HEK293 (cell line): ENCODE measurements at regions not wholly inside any gene's neighbourhood (a gene's known extent, or its start where the extent isn't known, plus 50 kb on each side); places are given as distances from the start of the nearest gene placed in this dataset.

Source experiments
- BCL11A ChIP-seq: fragments of 450-650 bp; formaldehyde crosslinking; IDR thresholded peaks from 2 replicates; pipeline ENCODE4 v1.5.1; 2016; ENCODE audit warnings: low read depth, missing biosample characterization, missing genetic modification characterization
- GLI4 ChIP-seq: fragments of 450-650 bp; formaldehyde crosslinking; IDR thresholded peaks from 2 replicates; pipeline ENCODE4 v1.5.1; 2016; ENCODE audit warnings: missing biosample characterization, missing genetic modification characterization
- SP3 ChIP-seq: fragments of 450-650 bp; formaldehyde crosslinking; IDR thresholded peaks from 2 replicates; pipeline ENCODE4 v1.5.1; 2016; ENCODE audit warnings: missing biosample characterization, missing genetic modification characterization
- ZBTB11 ChIP-seq: fragments of 450-650 bp; formaldehyde crosslinking; conservative IDR thresholded peaks from 2 replicates; pipeline ENCODE4 v1.5.1; 2016; ENCODE audit warnings: low read depth, missing biosample characterization, missing genetic modification characterization
- ZBTB8A ChIP-seq: fragments of 450-650 bp; formaldehyde crosslinking; IDR thresholded peaks from 2 replicates; pipeline ENCODE4 v1.5.1; 2016; ENCODE audit warnings: missing biosample characterization, missing genetic modification characterization
- ZIC2 ChIP-seq: fragments of 450-650 bp; formaldehyde crosslinking; IDR thresholded peaks from 2 replicates; pipeline ENCODE4 v1.5.1; 2016; ENCODE audit warnings: missing biosample characterization, missing genetic modification characterization
- ZNF426 ChIP-seq: fragments of 450-650 bp; formaldehyde crosslinking; IDR thresholded peaks from 2 replicates; pipeline ENCODE4 v1.5.1; 2017; ENCODE audit warnings: missing biosample characterization, missing genetic modification characterization, mild to moderate bottlenecking, inconsistent platforms, moderate library complexity
- ZNF560 ChIP-seq: fragments of 450-650 bp; formaldehyde crosslinking; IDR thresholded peaks from 2 replicates; pipeline ENCODE4 v1.5.1; 2017; ENCODE audit warnings: missing biosample characterization, missing genetic modification characterization, borderline replicate concordance
- ZNF621 ChIP-seq: fragments of 450-650 bp; formaldehyde crosslinking; IDR thresholded peaks from 2 replicates; pipeline ENCODE4 v1.5.1; 2017; ENCODE audit warnings: missing biosample characterization, missing genetic modification characterization
- ZNF660 ChIP-seq: fragments of 450-650 bp; IDR thresholded peaks from 2 replicates; pipeline ENCODE4 v1.5.1; 2018; ENCODE audit warnings: missing biosample characterization, mild to moderate bottlenecking, missing genetic modification characterization
- ZNF747 ChIP-seq: fragments of 450-650 bp; formaldehyde crosslinking; IDR thresholded peaks from 2 replicates; pipeline ENCODE4 v1.5.1; 2016; ENCODE audit warnings: missing biosample characterization, missing genetic modification characterization
- TF ChIP-seq, protein P1 (sequence below): fragments of 450-650 bp; formaldehyde crosslinking; IDR thresholded peaks from 2 replicates; pipeline ENCODE4 v1.5.1; 2016; ENCODE audit warnings: missing biosample characterization, missing genetic modification characterization

- no peak for TF ChIP-seq ZNF660
- TF ChIP-seq ZNF747 (tag by site-specific recombination): no peak
- no peak for TF ChIP-seq GLI4
- TF ChIP-seq, protein P1, sequence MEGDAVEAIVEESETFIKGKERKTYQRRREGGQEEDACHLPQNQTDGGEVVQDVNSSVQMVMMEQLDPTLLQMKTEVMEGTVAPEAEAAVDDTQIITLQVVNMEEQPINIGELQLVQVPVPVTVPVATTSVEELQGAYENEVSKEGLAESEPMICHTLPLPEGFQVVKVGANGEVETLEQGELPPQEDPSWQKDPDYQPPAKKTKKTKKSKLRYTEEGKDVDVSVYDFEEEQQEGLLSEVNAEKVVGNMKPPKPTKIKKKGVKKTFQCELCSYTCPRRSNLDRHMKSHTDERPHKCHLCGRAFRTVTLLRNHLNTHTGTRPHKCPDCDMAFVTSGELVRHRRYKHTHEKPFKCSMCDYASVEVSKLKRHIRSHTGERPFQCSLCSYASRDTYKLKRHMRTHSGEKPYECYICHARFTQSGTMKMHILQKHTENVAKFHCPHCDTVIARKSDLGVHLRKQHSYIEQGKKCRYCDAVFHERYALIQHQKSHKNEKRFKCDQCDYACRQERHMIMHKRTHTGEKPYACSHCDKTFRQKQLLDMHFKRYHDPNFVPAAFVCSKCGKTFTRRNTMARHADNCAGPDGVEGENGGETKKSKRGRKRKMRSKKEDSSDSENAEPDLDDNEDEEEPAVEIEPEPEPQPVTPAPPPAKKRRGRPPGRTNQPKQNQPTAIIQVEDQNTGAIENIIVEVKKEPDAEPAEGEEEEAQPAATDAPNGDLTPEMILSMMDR: no peak
- TF ChIP-seq ZNF621: no peak
- TF ChIP-seq ZBTB8A: no peak
- no peak for TF ChIP-seq ZNF560
- TF ChIP-seq ZBTB11 (tag by site-specific recombination): no peak
- no peak for TF ChIP-seq ZNF426 (tag by site-specific recombination)
- no peak for TF ChIP-seq SP3 (tag by site-specific recombination)
- TF ChIP-seq BCL11A (tag by site-specific recombination): no peak
- no peak for TF ChIP-seq ZIC2 (tag by site-specific recombination)
These were observed 149.3 kb upstream of the POU5F2 start for GRCh38 chr5:93890657-93891056.
